KMS-11 (cell line): ENCODE measurements at regions not wholly inside any gene's neighbourhood (a gene's known extent, or its start where the extent isn't known, plus 50 kb on each side); places are given as distances from the start of the nearest gene placed in this dataset.

Source experiments
- H2AFZ ChIP-seq: fragments of 200-600 bp; sonication (generic); 2 replicates; pipeline ENCODE4 v1.6.1; 2016; ENCODE audit warnings: antibody characterized with exemption, mixed run types, low read depth
- H3K27ac ChIP-seq: fragments of 200-600 bp; sonication (generic); 2 replicates; pipeline ENCODE4 v1.6.1; 2016; ENCODE audit warnings: mild to moderate bottlenecking, mixed run types
- H3K27me3 ChIP-seq: fragments of 200-600 bp; sonication (generic); 2 replicates; pipeline ENCODE4 v1.6.1; 2017; ENCODE audit warnings: mild to moderate bottlenecking, low read depth, mixed run types, moderate library complexity; ENCODE audit not compliant: insufficient read depth
- H3K36me3 ChIP-seq: fragments of 200-600 bp; sonication (generic); 2 replicates; pipeline ENCODE4 v1.6.1; 2017; ENCODE audit warnings: mild to moderate bottlenecking, mixed run types; ENCODE audit not compliant: insufficient read depth
- H3K4me1 ChIP-seq: fragments of 200-600 bp; sonication (generic); 2 replicates; pipeline ENCODE4 v1.6.1; 2016; ENCODE audit warnings: mild to moderate bottlenecking, low read depth, mixed run types; ENCODE audit not compliant: poor library complexity, severe bottlenecking
- H3K4me2 ChIP-seq: fragments of 200-600 bp; sonication (generic); 2 replicates; pipeline ENCODE4 v1.7.0; 2016; ENCODE audit warnings: mild to moderate bottlenecking, mixed run types
- H3K4me3 ChIP-seq: fragments of 200-600 bp; sonication (generic); IDR thresholded peaks from 2 replicates; pipeline ENCODE4 v1.6.1; 2017; ENCODE audit warnings: low read depth, low read length, mixed read lengths; ENCODE audit not compliant: insufficient read depth
- H3K79me2 ChIP-seq: fragments of 200-600 bp; sonication (generic); 2 replicates; pipeline ENCODE4 v1.6.1; 2016; ENCODE audit warnings: low read depth, mixed run types; ENCODE audit not compliant: insufficient read depth
- H3K9ac ChIP-seq: fragments of 200-600 bp; sonication (generic); 2 replicates; pipeline ENCODE4 v1.6.1; 2016; ENCODE audit warnings: mild to moderate bottlenecking, mixed run types
- H4K20me1 ChIP-seq: fragments of 200-600 bp; sonication (generic); 2 replicates; pipeline ENCODE4 v1.6.1; 2016; ENCODE audit warnings: mild to moderate bottlenecking, mixed run types; ENCODE audit not compliant: insufficient read depth
- CTCF ChIP-seq: fragments of 200-600 bp; sonication (generic); conservative IDR thresholded peaks from 2 replicates; pipeline ENCODE4 v1.6.1; 2017; ENCODE audit warnings: low read depth, mild to moderate bottlenecking, antibody characterized with exemption, low read length, moderate library complexity, mixed read lengths

GRCh38 chr4:60452266-60452665 is 747.9 kb upstream of the ADGRL3 start:
- no peaks in the 10 kb centered on the region for H4K20me1 ChIP-seq
- H3K27ac ChIP-seq, result no peak overlapping the region
- no peak for TF ChIP-seq CTCF

GRCh38 chr4:60455380-60455779 is 744.7 kb upstream of the ADGRL3 start:
- Histone ChIP-seq H3K4me2 (no peak overlapping the region), H3K27ac (no peak overlapping the region), H3K4me3 (no peak overlapping the region), H4K20me1 (no peaks in the 10 kb centered on the region), H3K79me2 (no peaks in the 10 kb centered on the region), H3K4me1 (no peaks in the 10 kb centered on the region), H3K36me3 (no peaks in the 10 kb centered on the region), H3K27me3 (no peaks in the 10 kb centered on the region), H2AFZ (no peak overlapping the region), H3K9ac (no peak overlapping the region)
- no peak for TF ChIP-seq CTCF

More at GRCh38 chr4:60452266-60452665, 747.9 kb upstream of the ADGRL3 start:
- H3K4me3 ChIP-seq, result no peak overlapping the region
- H3K36me3 ChIP-seq, result no peaks in the 10 kb centered on the region
- H3K9ac ChIP-seq, result no peak overlapping the region
- H2AFZ ChIP-seq, result no peak overlapping the region
- no peaks in the 10 kb centered on the region for H3K79me2 ChIP-seq
- no peaks in the 10 kb centered on the region for H3K4me1 ChIP-seq
- no peaks in the 10 kb centered on the region for H3K27me3 ChIP-seq
- H3K4me2 ChIP-seq, result no peak overlapping the region

GRCh38 chr4:60461551-60461950 is 738.6 kb upstream of the ADGRL3 start:
- no peak overlapping the region for H3K27ac ChIP-seq
- H4K20me1 ChIP-seq, result no peaks in the 10 kb centered on the region
- no peaks in the 10 kb centered on the region for H3K27me3 ChIP-seq
- H3K4me3 ChIP-seq, result no peak overlapping the region
- H3K36me3 ChIP-seq, result no peaks in the 10 kb centered on the region
- H3K4me2 ChIP-seq, result no peak overlapping the region
- H2AFZ ChIP-seq, result no peak overlapping the region
- H3K4me1 ChIP-seq, result no peaks in the 10 kb centered on the region
- TF ChIP-seq CTCF, result no peak
- no peak overlapping the region for H3K9ac ChIP-seq
- H3K79me2 ChIP-seq, result no peaks in the 10 kb centered on the region

- TF ChIP-seq CTCF, result peak; percentile 48
- Histone ChIP-seq H3K4me2 (no peak overlapping the region), H3K9ac (no peak overlapping the region), H2AFZ (no peak overlapping the region), H3K4me3 (no peak overlapping the region), H3K4me1 (no peaks in the 10 kb centered on the region), H3K36me3 (no peaks in the 10 kb centered on the region), H3K79me2 (no peaks in the 10 kb centered on the region), H3K27me3 (no peaks in the 10 kb centered on the region), H4K20me1 (no peaks in the 10 kb centered on the region), H3K27ac (no peak overlapping the region)
Measured at GRCh38 chr4:60463857-60464502, 736.1 kb upstream of the ADGRL3 start.
